Neuron (in vitro differentiated cells): ENCODE measurements at regions not wholly inside any gene's neighbourhood (a gene's known extent, or its start where the extent isn't known, plus 50 kb on each side); places are given as distances from the start of the nearest gene placed in this dataset.

Source experiments
- H2AFZ ChIP-seq: one replicate; pipeline ENCODE4 v1.6.1; 2013; ENCODE audit warnings: low read depth, mild to moderate bottlenecking, inconsistent platforms, low read length, moderate library complexity
- H3K27me3 ChIP-seq: one replicate; pipeline ENCODE4 v1.6.1; 2013; ENCODE audit warnings: low read length; ENCODE audit not compliant: insufficient read depth
- H3K36me3 ChIP-seq: one replicate; pipeline ENCODE4 v1.6.1; 2013; ENCODE audit warnings: low read length; ENCODE audit not compliant: insufficient read depth
- H3K4me1 ChIP-seq: one replicate; pipeline ENCODE4 v1.6.1; 2013; ENCODE audit warnings: low read length; ENCODE audit not compliant: insufficient read depth
- H3K4me3 ChIP-seq: 2 replicates; pipeline ENCODE4 v1.5.1; 2013; ENCODE audit warnings: mild to moderate bottlenecking, low read length, moderate library complexity
- H3K9me3 ChIP-seq: one replicate; pipeline ENCODE4 v1.6.1; 2013; ENCODE audit warnings: low read length

DNA sequence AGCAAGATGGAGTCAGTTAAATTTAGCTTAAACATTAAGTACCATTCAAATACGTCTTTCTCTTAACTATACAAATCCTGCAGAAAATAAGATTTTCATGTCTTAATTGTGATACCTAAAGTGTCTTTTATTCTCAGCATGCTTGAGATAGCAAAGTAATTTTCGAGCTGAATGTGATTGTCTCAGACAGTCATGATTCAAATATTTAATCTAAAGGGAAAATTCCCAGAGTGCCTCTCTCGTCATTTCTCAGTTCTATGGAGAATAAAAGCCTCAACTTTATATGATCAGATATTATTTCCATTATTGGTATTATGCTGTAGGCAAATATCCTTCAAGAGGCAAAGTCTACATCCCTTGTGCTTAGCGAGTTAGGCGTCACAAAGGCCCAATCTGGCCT, 589.9 kb downstream of the TAFA4 start:
- H3K4me1 ChIP-seq = no peaks in the 10 kb centered on the region
- H2AFZ ChIP-seq = no peak overlapping the region
- H3K27me3 ChIP-seq = no peaks in the 10 kb centered on the region
- no peak overlapping the region for H3K4me3 ChIP-seq
- H3K36me3 ChIP-seq = no peaks in the 10 kb centered on the region
- no peaks in the 10 kb centered on the region for H3K9me3 ChIP-seq

DNA sequence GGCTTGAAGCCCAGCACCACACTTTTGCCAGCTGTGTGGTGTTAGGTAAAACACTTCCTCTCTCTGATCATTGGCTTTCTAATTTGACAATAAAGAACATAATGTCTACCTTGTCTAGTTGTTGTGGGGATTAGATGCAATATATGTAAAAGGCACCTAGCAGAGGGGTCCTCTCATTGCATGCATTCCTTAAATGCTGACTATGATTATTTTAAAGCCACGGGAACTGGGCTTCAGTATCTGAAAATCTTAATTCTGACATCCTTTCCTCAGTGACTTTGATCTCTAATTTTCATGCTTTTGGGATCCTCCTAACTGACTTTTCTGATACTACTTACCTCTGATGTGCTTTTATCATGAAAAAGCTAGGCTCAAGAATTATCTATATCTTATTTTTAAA, 596.3 kb downstream of the TAFA4 start:
- no peak overlapping the region for H2AFZ ChIP-seq
- H3K4me1 ChIP-seq = no peaks in the 10 kb centered on the region
- no peaks in the 10 kb centered on the region for H3K27me3 ChIP-seq
- H3K36me3 ChIP-seq = no peaks in the 10 kb centered on the region
- no peaks in the 10 kb centered on the region for H3K9me3 ChIP-seq
- H3K4me3 ChIP-seq = no peak overlapping the region

DNA sequence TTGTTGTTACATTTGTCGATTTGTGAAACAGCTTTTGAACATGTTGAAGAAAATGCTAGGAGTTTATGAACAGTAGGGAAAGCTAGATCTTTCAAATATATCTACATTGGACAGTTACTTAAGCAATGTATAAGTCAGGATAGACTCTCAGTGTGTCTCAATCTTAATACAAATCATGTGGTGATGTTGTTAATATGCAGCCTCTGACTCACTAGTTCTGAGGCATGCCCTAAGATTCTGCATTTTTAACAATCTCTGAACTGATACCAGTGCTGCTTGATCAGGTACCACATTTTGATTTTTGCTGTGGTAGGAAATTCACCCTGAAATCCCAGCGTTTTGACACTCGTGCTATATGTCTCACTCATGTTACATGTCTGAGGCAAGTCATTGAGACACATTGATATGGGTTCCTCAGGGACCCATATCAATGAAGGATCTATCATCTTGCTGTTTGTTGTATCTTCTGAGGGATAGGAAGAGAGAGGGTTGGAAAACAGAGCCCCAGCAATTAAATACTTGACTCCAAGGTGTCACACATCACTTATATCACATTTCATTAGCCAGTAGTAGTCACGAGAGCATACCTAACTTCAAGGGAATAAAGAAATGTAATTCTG, 597.9 kb downstream of the TAFA4 start:
- Histone ChIP-seq H3K36me3 (no peaks in the 10 kb centered on the region), H3K4me3 (no peak overlapping the region), H2AFZ (no peak overlapping the region), H3K27me3 (no peaks in the 10 kb centered on the region), H3K9me3 (no peaks in the 10 kb centered on the region), H3K4me1 (no peaks in the 10 kb centered on the region)

GRCh38 chr3:68328049-68328448, 604.3 kb downstream of the TAFA4 start:
- no peaks in the 10 kb centered on the region for H3K36me3 ChIP-seq
- H2AFZ ChIP-seq = no peak overlapping the region
- H3K27me3 ChIP-seq = no peaks in the 10 kb centered on the region
- no peaks in the 10 kb centered on the region for H3K4me1 ChIP-seq
- no peaks in the 10 kb centered on the region for H3K9me3 ChIP-seq
- H3K4me3 ChIP-seq = no peak overlapping the region

DNA sequence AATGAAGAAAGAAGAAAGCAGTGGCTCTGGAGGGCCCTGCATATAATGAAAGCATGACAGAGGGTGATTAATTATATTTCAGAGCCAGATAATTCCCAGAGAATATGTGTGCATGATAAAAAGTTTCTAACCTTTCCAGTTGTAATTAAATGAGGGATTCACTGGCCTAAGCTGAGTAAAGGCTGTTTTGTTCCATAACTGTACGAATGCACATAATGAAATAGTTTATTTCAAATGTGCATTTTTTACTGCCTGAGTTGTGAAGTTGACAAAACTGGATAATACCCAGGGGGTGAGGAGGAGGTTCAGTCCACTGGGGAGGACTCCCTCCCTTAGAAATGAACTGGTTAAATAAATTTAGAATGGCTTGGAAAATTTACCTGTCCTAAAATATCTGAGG, 616.4 kb downstream of the TAFA4 start:
- no peaks in the 10 kb centered on the region for H3K4me1 ChIP-seq
- no peaks in the 10 kb centered on the region for H3K36me3 ChIP-seq
- no peak overlapping the region for H2AFZ ChIP-seq
- no peak overlapping the region for H3K4me3 ChIP-seq
- no peaks in the 10 kb centered on the region for H3K9me3 ChIP-seq
- H3K27me3 ChIP-seq = no peaks in the 10 kb centered on the region

DNA sequence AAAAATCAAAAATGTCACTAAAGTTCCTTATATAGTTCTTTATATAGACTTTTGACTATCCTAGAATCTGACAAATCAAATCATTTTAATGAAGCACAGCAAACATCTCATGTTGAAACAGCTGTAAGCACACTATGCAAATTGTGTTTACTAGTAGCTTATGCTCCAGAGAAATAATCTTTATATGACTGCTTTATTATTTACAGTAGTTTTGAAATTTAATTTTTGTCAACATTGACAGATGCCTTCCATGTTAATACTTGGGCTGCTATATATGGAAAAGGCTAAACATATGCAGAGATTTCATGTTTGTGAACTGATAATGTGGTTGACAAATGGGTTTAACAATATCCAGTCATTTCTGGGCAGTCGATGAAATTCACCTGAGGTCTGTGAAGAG, 616.8 kb downstream of the TAFA4 start:
- no peaks in the 10 kb centered on the region for H3K4me1 ChIP-seq
- H2AFZ ChIP-seq = no peak overlapping the region

GRCh38 chr3:68306571-68306970, 625.8 kb downstream of the TAFA4 start:
- Histone ChIP-seq H3K36me3 (no peaks in the 10 kb centered on the region), H3K9me3 (no peaks in the 10 kb centered on the region), H3K4me1 (no peaks in the 10 kb centered on the region), H3K27me3 (no peaks in the 10 kb centered on the region), H3K4me3 (no peak overlapping the region), H2AFZ (no peak overlapping the region)

More for the DNA sequence above, 616.8 kb downstream of the TAFA4 start:
- Histone ChIP-seq H3K36me3 (no peaks in the 10 kb centered on the region), H3K9me3 (no peaks in the 10 kb centered on the region), H3K27me3 (no peaks in the 10 kb centered on the region), H3K4me3 (no peak overlapping the region)

GRCh38 chr3:68295457-68295856, 636.9 kb downstream of the TAFA4 start:
- Histone ChIP-seq H3K9me3 (no peaks in the 10 kb centered on the region), H3K4me3 (no peak overlapping the region)

GRCh38 chr3:68290333-68290732, 635.9 kb upstream of the SUCLG2 start:
- H2AFZ ChIP-seq = no peak overlapping the region
- H3K4me3 ChIP-seq = no peak overlapping the region
- H3K27me3 ChIP-seq = no peaks in the 10 kb centered on the region
- H3K4me1 ChIP-seq = no peaks in the 10 kb centered on the region
- H3K36me3 ChIP-seq = no peaks in the 10 kb centered on the region
- no peaks in the 10 kb centered on the region for H3K9me3 ChIP-seq

More at GRCh38 chr3:68295457-68295856, 636.9 kb downstream of the TAFA4 start:
- H3K36me3 ChIP-seq = no peaks in the 10 kb centered on the region
- no peak overlapping the region for H2AFZ ChIP-seq
- no peaks in the 10 kb centered on the region for H3K4me1 ChIP-seq
- no peaks in the 10 kb centered on the region for H3K27me3 ChIP-seq

DNA sequence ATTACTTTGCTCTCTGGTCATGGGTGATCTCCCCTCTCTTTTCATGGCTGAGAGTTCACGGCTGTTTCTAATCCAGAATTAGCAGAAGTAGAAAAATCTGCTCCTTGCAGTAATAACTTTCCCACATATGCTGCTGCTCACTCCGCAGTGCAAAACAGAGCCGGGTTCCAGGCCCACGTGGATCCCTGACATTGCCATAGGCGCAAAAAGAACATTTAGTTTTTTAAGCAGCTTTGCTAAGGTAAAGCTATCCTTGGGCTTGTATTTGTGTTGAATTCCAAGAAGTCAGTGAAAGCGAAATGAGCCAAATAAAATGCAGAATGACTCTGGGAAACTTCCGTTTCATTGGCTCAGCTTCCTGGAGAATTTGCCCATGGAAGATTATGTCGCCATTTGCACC, 633.7 kb upstream of the SUCLG2 start:
- no peaks in the 10 kb centered on the region for H3K27me3 ChIP-seq
- no peaks in the 10 kb centered on the region for H3K9me3 ChIP-seq
- no peaks in the 10 kb centered on the region for H3K36me3 ChIP-seq
- no peak overlapping the region for H3K4me3 ChIP-seq
- no peak overlapping the region for H2AFZ ChIP-seq
- H3K4me1 ChIP-seq = no peaks in the 10 kb centered on the region

GRCh38 chr3:68287101-68287500, 632.7 kb upstream of the SUCLG2 start:
- Histone ChIP-seq H3K9me3 (no peaks in the 10 kb centered on the region), H3K27me3 (no peaks in the 10 kb centered on the region), H3K4me1 (no peaks in the 10 kb centered on the region), H2AFZ (no peak overlapping the region), H3K36me3 (no peaks in the 10 kb centered on the region), H3K4me3 (no peak overlapping the region)

DNA sequence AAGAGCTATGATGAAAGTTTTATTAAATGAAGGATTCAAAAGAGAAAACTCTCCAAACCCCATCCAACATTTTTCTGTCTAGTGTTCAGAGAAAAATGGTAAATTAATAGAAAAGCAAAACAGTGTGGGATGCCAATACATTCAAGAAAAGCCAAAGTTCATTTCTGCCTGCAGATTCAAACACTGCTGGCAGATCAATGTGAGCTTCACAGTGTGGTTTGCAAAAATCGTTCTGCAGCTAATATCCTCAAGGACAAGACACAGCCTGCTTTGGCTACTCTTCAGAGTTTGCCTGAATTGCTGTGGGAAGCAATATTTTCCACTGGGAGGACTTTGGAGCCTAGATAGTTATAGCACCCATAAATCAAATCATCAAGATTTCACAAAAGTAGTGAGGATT, 619.9 kb upstream of the SUCLG2 start:
- H3K9me3 ChIP-seq = no peaks in the 10 kb centered on the region
- no peaks in the 10 kb centered on the region for H3K36me3 ChIP-seq
- H3K4me1 ChIP-seq = no peaks in the 10 kb centered on the region
- no peak overlapping the region for H3K4me3 ChIP-seq
- no peaks in the 10 kb centered on the region for H3K27me3 ChIP-seq
- H2AFZ ChIP-seq = no peak overlapping the region

GRCh38 chr3:68271145-68271544, 616.7 kb upstream of the SUCLG2 start:
- Histone ChIP-seq H3K4me3 (no peak overlapping the region), H3K27me3 (no peaks in the 10 kb centered on the region), H3K9me3 (no peaks in the 10 kb centered on the region), H3K4me1 (no peaks in the 10 kb centered on the region), H3K36me3 (no peaks in the 10 kb centered on the region), H2AFZ (no peak overlapping the region)

- Histone ChIP-seq H3K4me1 (no peaks in the 10 kb centered on the region), H3K27me3 (no peaks in the 10 kb centered on the region), H3K36me3 (no peaks in the 10 kb centered on the region), H3K4me3 (no peak overlapping the region), H2AFZ (no peak overlapping the region), H3K9me3 (no peaks in the 10 kb centered on the region)
Measured at GRCh38 chr3:68256635-68257223, 602.3 kb upstream of the SUCLG2 start.
